ENCODE measurements at regions not wholly inside any gene's neighbourhood (a gene's known extent, or its start where the extent isn't known, plus 50 kb on each side); places are given as distances from the start of the nearest gene placed in this dataset.

GRCh38 chr10:76735866-76736265 lies 901.7 kb downstream of the KCNMA1 start:
- Histone ChIP-seq H4K20me1 (ENCODE audit: control insufficient read depth, insufficient read depth, low read length, poor library complexity, severe bottlenecking) (no peaks in the 10 kb centered on the region), H3K4me2 (replicated peaks; ENCODE audit: low read depth, low read length, poor library complexity, severe bottlenecking) (no peak overlapping the region), H3K27ac (ENCODE audit: low read length in 2 of 2) (no peak overlapping the region), H3K27me3 (replicated peaks in 1 of 4; ENCODE audit: control extremely low read depth in 1 of 4, control insufficient read depth in 3 of 4, insufficient read depth in 4 of 4, low read length in 3 of 4) (no peaks in the 10 kb centered on the region), H3K36me3 (replicated peaks in 1 of 2; ENCODE audit: control extremely low read depth in 1 of 2, control insufficient read depth in 1 of 2, extremely low read depth in 1 of 2, insufficient read depth in 2 of 2, low read length in 1 of 2) (no peaks in the 10 kb centered on the region), H3K9ac (ENCODE audit: low read length) (no peak overlapping the region), H2AFZ (ENCODE audit: insufficient read depth, low read depth, low read length, poor library complexity, severe bottlenecking) (no peak overlapping the region), H3K4me3 (ENCODE audit: control extremely low read depth in 1 of 5, extremely low read depth in 1 of 5, insufficient read depth in 1 of 5, low read depth in 2 of 5, low read length in 4 of 5) (no peak overlapping the region), H3K9me3 (ENCODE audit: control extremely low read depth in 1 of 3, control insufficient read depth in 2 of 3, insufficient read depth in 1 of 3, low read length in 2 of 3) (peaks cover 0 to 3% (median 0%) of the 10 kb centered on the region in 3 donors), H3K4me1 (ENCODE audit: control insufficient read depth in 2 of 2, insufficient read depth in 2 of 2, low read length in 2 of 2) (no peaks in the 10 kb centered on the region), H3K79me2 (ENCODE audit: control insufficient read depth, insufficient read depth, low read length) (no peaks in the 10 kb centered on the region)
- ChIA-PET POLR2A (no interaction called here), CTCF (no interaction called here)
- intact Hi-C loops (cut with micrococcal nuclease), result no loop called here
- H3K9me3 Mint-ChIP-seq (ENCODE audit: insufficient read depth), result peaks cover 5% of the 10 kb centered on the region
- DNase-seq, result no peak
- no peak for TF ChIP-seq CTCF (IDR thresholded peaks at IDR 0.05)
- no peak for TF ChIP-seq EZH2 (IDR thresholded peaks at IDR 0.05; ENCODE audit: borderline replicate concordance, insufficient read depth, low read depth, low read length, poor library complexity, severe bottlenecking)
- peaks cover 5% of the 10 kb centered on the region for H3K4me1 Mint-ChIP-seq
- no CpG with 5 or more reads among the region's 2 CpGs for WGBS (ENCODE audit: insufficient coverage)
- no peak overlapping the region for H3K4me3 Mint-ChIP-seq
- ATAC-seq (ENCODE audit: low read depth), result no peak
- H3K27ac Mint-ChIP-seq, result no peak overlapping the region
- H3K27me3 Mint-ChIP-seq, result no peaks in the 10 kb centered on the region

GRCh38 chr10:76733441-76733936 lies 904.1 kb downstream of the KCNMA1 start:
- ATAC-seq (ENCODE audit: low read depth) (no peak), DNase-seq (no peak)
- no peak overlapping the region for H3K27ac ChIP-seq (ENCODE audit: low read length in 2 of 2)
- H3K27me3 Mint-ChIP-seq, result no peaks in the 10 kb centered on the region
- H3K79me2 ChIP-seq (ENCODE audit: control insufficient read depth, insufficient read depth, low read length), result no peaks in the 10 kb centered on the region
- no peak overlapping the region for H3K4me3 ChIP-seq (ENCODE audit: control extremely low read depth in 1 of 5, extremely low read depth in 1 of 5, insufficient read depth in 1 of 5, low read depth in 2 of 5, low read length in 4 of 5)
- TF ChIP-seq EZH2 (IDR thresholded peaks at IDR 0.05; ENCODE audit: borderline replicate concordance, insufficient read depth, low read depth, low read length, poor library complexity, severe bottlenecking) (no peak), CTCF (IDR thresholded peaks at IDR 0.05) (no peak)
- H2AFZ ChIP-seq (ENCODE audit: insufficient read depth, low read depth, low read length, poor library complexity, severe bottlenecking), result no peak overlapping the region
- intact Hi-C loops (cut with micrococcal nuclease), result no loop called here
- peaks cover 5% of the 10 kb centered on the region for H3K4me1 Mint-ChIP-seq
- ChIA-PET POLR2A (no interaction called here), CTCF (no interaction called here)
- no peaks in the 10 kb centered on the region for H3K4me1 ChIP-seq (ENCODE audit: control insufficient read depth in 2 of 2, insufficient read depth in 2 of 2, low read length in 2 of 2)
- no peak overlapping the region for H3K27ac Mint-ChIP-seq
- H3K36me3 ChIP-seq (replicated peaks in 1 of 2; ENCODE audit: control extremely low read depth in 1 of 2, control insufficient read depth in 1 of 2, extremely low read depth in 1 of 2, insufficient read depth in 2 of 2, low read length in 1 of 2), result no peaks in the 10 kb centered on the region
- no peak overlapping the region for H3K4me3 Mint-ChIP-seq
- no peak overlapping the region for H3K9ac ChIP-seq (ENCODE audit: low read length)
- H3K4me2 ChIP-seq (replicated peaks; ENCODE audit: low read depth, low read length, poor library complexity, severe bottlenecking), result no peak overlapping the region
- WGBS (ENCODE audit: insufficient coverage), result 50% methylated on average over 3 of the region's 5 CpGs
- peaks cover 0 to 3% (median 0%) of the 10 kb centered on the region in 3 donors for H3K9me3 ChIP-seq (ENCODE audit: control extremely low read depth in 1 of 3, control insufficient read depth in 2 of 3, insufficient read depth in 1 of 3, low read length in 2 of 3)
- no peaks in the 10 kb centered on the region for H4K20me1 ChIP-seq (ENCODE audit: control insufficient read depth, insufficient read depth, low read length, poor library complexity, severe bottlenecking)
- no peaks in the 10 kb centered on the region for H3K27me3 ChIP-seq (replicated peaks in 1 of 4; ENCODE audit: control extremely low read depth in 1 of 4, control insufficient read depth in 3 of 4, insufficient read depth in 4 of 4, low read length in 3 of 4)
- peaks cover 5% of the 10 kb centered on the region for H3K9me3 Mint-ChIP-seq (ENCODE audit: insufficient read depth)

All from B cell (primary cell).